Ishikawa (cell line): ENCODE measurements at regions not wholly inside any gene's neighbourhood (a gene's known extent, or its start where the extent isn't known, plus 50 kb on each side); places are given as distances from the start of the nearest gene placed in this dataset.

Experiments
- CEBPB ChIP-seq: IDR thresholded peaks from 2 replicates; pipeline ENCODE4 v1.6.1; 2012
- CREB1 ChIP-seq: IDR thresholded peaks from 2 replicates; pipeline ENCODE4 v1.6.1; 2012; ENCODE audit warnings: low read depth
- EGR1 ChIP-seq: IDR thresholded peaks from 2 replicates; pipeline ENCODE4 v1.6.1; 2012
- EP300 ChIP-seq: IDR thresholded peaks from 2 replicates; pipeline ENCODE4 v1.6.1; 2012; ENCODE audit warnings: borderline replicate concordance
- FOXM1 ChIP-seq: IDR thresholded peaks from 2 replicates; pipeline ENCODE4 v1.6.1; 2012; ENCODE audit warnings: low read depth, borderline replicate concordance
- MAX ChIP-seq: IDR thresholded peaks from 2 replicates; pipeline ENCODE4 v1.6.1; 2012
- NFIC ChIP-seq: IDR thresholded peaks from 2 replicates; pipeline ENCODE4 v1.6.1; 2012
- RAD21 ChIP-seq: IDR thresholded peaks from 2 replicates; pipeline ENCODE4 v1.6.1; 2012; ENCODE audit warnings: low read depth
- REST ChIP-seq: IDR thresholded peaks from 2 replicates; pipeline ENCODE4 v1.6.1; 2012; ENCODE audit warnings: low read depth, mild to moderate bottlenecking
- TAF1 ChIP-seq: IDR thresholded peaks from 2 replicates; pipeline ENCODE4 v1.6.1; 2012; ENCODE audit warnings: low read depth, mild to moderate bottlenecking
- TCF12 ChIP-seq: IDR thresholded peaks from 2 replicates; pipeline ENCODE4 v1.6.1; 2012; ENCODE audit warnings: low read depth
- TEAD4 ChIP-seq: IDR thresholded peaks from 2 replicates; pipeline ENCODE4 v1.6.1; 2012
- USF1 ChIP-seq: IDR thresholded peaks from 2 replicates; pipeline ENCODE4 v1.6.1; 2012
- YY1 ChIP-seq: IDR thresholded peaks from 2 replicates; pipeline ENCODE4 v1.6.1; 2012; ENCODE audit warnings: low read depth
- ZBTB7A ChIP-seq: IDR thresholded peaks from 2 replicates; pipeline ENCODE4 v1.6.1; 2012; ENCODE audit warnings: low read depth

- TF ChIP-seq RAD21 (no peak), FOXM1 (no peak), CEBPB (no peak), TAF1 (no peak), MAX (no peak), YY1 (no peak), TEAD4 (no peak), REST (no peak), NFIC (no peak), EGR1 (no peak), CREB1 (no peak), EP300 (no peak), TCF12 (no peak), ZBTB7A (no peak)
Observed at GRCh38 chr10:28903063-28903462, 225.7 kb downstream of the BAMBI start.

- TF ChIP-seq USF1 (no peak), YY1 (no peak), CREB1 (no peak), ZBTB7A (no peak), EGR1 (no peak), TCF12 (no peak), MAX (no peak), TEAD4 (no peak), FOXM1 (no peak), EP300 (no peak), RAD21 (no peak), REST (no peak), CEBPB (no peak), TAF1 (no peak), NFIC (no peak)
Observed at GRCh38 chr10:28903736-28904135, 226.4 kb downstream of the BAMBI start.

GRCh38 chr10:28905371-28905770, 228.1 kb downstream of the BAMBI start:
- TF ChIP-seq FOXM1, result no peak
- TF ChIP-seq YY1, result no peak
- TF ChIP-seq CEBPB, result no peak
- no peak for TF ChIP-seq TEAD4
- TF ChIP-seq EP300, result no peak
- no peak for TF ChIP-seq NFIC
- no peak for TF ChIP-seq USF1
- TF ChIP-seq TAF1, result no peak
- TF ChIP-seq TCF12, result no peak

GRCh38 chr10:28906011-28906411, 228.7 kb downstream of the BAMBI start:
- no peak for TF ChIP-seq EP300
- TF ChIP-seq YY1, result no peak
- TF ChIP-seq USF1, result no peak
- TF ChIP-seq NFIC, result no peak
- no peak for TF ChIP-seq REST
- TF ChIP-seq TAF1, result no peak
- TF ChIP-seq TEAD4, result no peak
- no peak for TF ChIP-seq FOXM1
- no peak for TF ChIP-seq CEBPB
- TF ChIP-seq MAX, result no peak
- no peak for TF ChIP-seq ZBTB7A
- TF ChIP-seq RAD21, result no peak
- TF ChIP-seq CREB1, result no peak
